NCI-H2029 treated with DMSO at 0.1 percent for 48 hours (cell line): ENCODE measurements at regions not wholly inside any gene's neighbourhood (a gene's known extent, or its start where the extent isn't known, plus 50 kb on each side); places are given as distances from the start of the nearest gene placed in this dataset.
"Not testable (repeated sequence)": the region's sequence is repeated elsewhere in the genome, so short reads cannot be mapped to it uniquely, and the experiment has no call there.

Experiments
- DNase-seq: peaks from one replicate; lab custom pipeline; 2025; lab: John Stamatoyannopoulos, UW

DNA sequence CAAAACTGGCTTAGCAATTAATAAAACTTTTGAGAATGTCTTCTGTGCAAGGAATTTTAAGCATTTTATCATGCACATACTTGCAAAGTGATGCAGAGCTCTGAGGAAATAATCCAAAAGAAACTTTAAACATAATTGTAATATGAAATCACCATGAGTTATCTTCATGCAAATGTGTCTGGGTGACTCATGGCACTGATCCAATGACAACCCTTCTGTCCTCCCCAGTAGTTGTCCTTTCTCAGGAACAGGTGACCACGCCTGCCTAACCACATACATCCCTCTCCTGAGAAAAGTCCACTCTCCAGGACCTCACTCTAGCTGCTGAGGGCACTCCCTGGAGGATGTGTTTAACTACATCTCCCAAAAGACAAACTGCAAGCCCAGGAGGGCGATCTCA is 530.6 kb upstream of the IL12A start:
- DNase-seq: no peak

DNA sequence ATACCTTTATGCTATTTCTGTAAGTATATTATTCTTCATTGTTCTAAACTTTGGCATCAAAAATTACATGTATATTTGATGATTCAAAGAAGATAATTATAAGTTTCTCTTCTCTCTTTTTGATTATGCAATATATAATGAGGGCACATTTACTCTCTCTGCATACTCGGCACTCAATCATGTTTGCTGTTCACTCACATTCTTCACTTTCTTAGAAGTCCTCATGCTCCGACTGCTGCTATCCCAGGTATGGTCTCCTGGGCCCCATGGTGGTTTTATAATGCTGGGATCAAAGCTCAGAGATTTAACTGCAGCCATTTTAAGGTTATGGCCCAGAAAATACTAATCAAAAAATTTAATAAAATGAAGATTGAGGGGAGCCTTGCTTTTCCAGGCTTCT is 529.7 kb upstream of the IL12A start:
- DNase-seq: no peak

DNA sequence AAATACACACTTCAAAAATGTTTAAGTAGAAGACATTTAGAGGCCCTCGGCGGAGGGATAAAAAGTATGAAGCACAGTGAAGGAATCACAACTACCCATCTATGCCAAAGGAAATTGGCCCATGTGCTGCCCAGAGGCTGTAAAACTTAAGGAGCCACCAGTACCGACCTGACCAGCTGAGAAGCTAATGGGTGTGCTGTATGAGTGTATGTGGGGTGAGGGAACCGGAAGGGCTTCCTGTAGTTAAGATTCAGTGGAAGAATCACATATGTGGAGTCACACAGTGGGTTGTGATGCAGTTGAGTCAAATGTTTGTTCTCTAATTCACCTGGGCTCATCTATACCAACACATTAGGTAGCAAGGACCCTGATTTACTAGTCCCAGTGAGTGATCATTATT is 516.0 kb upstream of the IL12A start:
- DNase-seq: no peak

DNA sequence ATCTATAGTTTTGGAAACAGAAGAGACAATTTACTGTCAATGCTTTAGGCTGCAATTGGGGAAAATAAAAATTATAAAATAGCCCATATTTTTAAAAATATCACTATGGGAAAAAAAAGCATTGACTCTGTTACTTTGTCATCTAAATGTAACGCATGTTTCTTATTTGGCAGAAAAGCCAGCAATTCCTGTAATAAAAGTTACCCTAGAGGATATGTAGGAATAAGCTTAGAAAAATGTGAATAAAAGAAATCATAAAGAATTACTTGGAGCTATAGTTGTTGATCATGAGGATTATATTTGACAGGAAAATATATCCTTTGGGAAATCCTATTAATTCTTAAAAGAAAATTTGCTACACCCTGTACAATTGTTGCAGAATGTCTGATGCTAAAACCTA is 515.4 kb upstream of the IL12A start:
- DNase-seq: no peak

DNA sequence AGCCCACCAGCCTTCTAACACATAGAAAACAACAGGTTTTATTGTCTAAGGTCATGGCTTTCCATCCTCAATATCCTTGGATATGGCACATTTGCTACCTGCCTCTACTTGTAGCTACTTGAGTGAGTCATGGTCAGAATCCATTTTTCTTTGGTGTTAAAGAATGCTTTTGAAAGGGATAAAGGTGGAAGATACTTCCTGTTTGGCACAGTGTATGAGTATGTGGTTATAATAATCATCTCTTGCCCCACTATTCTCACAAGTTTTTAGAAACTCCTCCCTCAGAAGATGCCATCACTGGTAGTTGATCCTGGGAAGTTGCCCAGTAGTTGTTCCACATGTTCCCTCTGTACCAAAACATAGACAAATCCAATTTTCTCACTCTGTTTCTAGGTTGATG is 508.6 kb upstream of the IL12A start:
- no peak for DNase-seq

DNA sequence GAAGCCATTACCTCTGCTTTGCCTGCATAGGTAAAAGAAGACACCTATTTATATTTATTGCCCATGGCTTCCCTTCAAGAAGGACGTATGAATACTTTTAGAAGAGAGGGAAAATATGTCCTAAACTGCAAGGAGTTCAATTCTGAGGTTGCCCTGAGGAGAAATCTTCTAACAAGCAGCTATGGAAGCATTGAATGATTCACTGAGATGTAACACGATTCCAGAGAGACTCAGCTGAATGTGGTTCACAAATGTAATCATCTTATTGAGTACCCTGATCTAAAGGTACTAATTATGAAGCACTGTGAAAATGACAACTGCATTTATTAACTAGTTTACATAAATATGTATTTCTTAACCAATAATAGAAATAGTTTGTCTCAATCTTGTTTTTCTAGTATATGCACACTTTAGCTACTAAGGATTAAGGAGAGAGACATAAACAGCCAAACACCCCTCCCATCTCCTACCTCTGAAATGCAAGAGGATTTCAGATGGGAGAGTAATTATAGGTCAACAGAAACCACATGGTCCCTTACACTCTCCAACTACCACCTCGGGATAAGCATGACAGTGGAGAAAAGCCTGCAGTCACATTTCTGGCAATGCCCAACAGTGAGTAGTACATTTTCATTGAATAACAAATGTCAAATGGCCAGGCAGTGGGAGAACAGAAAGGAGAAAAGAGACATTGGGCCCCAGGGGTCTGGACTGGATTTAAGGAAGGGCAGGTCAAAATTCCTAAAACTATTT is 506.2 kb upstream of the IL12A start:
- no peak for DNase-seq

DNA sequence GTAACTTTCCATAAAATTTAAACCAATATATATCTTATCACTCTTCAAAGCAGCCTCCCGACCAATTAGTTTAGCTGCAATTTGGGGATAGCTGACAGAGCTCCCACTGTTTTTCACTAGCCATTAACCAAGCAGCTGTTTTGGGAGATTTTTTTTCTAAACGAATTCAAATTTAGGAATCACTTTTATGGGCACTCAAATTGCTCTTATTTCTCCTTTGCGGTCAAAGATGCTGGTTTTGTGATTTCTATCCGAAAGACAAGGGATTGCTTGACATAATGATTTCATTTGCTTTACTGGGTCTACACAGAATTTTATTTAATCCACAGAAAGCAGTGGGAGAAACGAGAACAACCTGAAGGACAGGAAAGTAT is 505.7 kb upstream of the IL12A start:
- no peak for DNase-seq

DNA sequence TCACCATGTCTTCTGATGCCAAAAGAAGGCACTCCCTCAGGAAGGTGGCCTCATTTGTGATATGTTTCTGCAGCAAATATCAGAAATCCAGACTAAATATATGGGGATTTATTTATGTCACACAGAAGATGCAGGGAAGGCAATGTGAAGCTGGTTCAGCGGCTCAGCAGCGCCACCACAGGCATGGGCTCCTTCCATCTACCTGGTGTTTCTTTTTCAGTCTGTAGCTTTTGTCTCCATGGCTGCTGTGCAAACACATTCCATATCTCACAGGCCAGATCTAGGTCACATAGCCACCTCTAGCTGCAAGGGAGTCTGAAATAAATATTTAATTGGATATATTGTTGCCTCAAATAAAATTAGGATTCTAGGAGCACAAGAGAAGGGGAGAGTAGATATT is 502.1 kb upstream of the IL12A start:
- DNase-seq: no peak

DNA sequence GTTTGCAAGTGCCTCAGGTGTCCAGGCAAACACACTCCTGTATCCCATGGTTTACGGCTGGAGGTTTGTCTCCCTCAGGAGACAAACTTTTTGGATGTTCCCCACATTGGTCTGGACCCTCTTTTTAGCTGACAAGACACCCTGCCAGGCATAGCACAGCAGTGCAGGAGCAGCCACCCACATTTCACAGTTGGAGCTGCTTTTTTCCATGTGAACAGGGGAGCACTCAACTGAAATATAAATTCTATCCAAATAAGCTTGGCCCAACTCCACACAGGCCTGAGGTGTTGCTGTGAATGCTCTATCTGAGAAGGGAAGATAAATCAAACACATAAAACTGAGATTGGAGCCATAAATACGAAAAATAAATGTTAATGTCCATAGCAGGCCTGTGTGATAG is 501.3 kb upstream of the IL12A start:
- DNase-seq: no peak

DNA sequence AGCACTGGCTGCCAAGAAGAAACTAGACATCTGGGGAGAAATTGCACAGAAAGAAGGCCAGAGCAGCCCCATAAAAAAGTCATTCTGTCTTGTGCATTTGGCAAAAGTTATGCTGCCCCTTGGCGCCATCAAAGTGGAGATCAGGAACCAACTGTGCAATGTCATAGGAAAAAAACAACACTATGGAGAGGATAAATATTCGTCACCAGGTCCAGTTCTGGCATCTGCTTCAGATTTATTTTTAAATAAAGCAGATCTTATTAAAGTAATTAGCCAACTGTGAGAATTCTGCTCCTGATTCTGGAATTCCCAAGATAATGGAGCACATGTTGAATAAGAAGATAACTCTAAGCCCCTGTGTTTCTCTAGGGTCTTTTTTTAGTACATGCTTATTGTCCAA is 500.0 kb upstream of the IL12A start:
- DNase-seq: no peak

DNA sequence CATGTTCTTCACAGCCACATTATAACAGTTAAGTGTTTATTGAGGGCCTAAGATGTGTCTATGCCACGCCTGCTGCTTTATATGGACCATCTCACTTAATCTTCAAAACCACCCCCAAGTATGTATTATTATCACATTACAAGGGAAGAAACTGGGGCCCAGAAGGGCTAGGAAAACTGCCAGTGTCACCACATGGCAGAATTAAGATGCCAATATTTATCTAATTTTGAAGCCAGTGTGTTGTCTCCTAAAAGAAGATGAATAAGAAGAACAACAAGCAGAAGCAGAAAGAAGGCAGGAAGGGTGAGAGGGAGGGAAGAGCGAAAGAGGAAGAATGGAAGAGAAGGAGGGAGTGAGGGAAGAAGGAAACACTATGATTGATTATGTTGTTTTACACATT is 491.3 kb upstream of the IL12A start:
- DNase-seq: no peak

DNA sequence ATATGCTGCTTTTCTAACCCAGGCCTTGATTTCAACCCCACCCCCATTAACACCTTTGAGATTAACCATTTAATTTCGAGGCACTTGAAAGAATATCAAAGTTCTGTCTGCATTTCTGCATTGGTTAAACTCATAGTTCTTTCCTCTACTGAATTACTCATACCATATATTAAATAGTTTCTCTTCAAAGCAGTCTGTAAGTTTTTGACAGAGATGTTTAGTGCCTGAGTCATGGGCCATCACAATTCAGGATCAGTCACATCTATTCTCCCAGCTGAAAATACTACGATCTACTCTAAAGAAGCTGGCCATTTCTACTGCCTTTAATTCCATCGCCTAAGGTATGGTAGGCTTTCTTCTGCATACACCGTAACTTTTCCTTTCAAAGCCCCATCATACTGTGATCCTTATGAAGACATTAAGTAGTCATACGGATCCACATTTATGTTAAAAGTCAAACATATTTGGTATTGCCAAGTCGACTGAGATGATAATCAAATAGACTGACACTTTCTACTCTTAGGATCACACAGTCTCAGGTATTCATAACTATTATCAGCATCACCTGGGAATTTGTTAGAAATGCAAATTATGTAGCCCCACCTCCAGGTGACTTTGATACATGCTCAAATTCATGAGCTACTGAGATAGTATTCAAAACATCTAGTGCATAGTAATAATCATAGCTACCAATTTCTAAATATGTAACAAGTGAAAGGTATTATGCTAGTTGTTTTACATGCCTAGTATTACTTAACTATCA is 489.4 kb upstream of the IL12A start:
- DNase-seq: no peak

DNA sequence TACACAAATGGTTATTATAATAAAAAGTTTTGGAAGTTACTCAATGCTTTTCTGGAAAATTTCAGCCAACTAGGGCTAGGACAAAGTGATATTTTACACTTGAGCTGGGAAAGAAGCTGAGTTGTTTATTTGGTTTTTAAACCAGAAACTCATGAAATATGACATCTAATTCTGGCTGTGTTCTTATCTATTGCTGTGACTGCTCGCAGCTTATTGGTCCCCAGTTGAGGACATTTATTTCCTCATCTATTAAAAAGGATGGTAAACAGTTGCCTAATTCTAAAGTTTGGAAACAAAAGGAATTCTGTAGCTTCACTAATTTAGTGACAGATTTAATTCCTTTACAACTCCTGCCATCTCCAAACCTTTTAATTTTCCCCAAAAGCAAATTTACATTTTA is 487.6 kb upstream of the IL12A start:
- DNase-seq: no peak

DNA sequence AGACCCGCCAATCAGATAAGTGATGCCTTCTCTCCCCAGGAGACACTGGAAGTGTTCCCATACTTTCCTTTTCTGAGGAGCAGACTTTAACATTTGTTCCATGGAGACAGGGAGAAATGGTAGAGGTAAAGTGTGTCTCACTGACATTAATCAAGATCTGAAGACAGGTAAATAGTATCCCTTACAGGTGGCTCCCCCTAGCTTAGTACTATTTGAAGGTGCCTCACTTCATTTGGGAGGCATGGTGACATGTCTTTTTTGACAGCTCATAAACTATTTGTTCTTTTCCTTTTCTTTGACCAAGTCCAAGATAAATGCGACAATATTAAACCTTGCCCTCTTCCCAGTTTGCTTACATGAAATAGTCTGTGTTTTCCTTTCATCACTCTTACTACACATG is 485.6 kb upstream of the IL12A start:
- no peak for DNase-seq

DNA sequence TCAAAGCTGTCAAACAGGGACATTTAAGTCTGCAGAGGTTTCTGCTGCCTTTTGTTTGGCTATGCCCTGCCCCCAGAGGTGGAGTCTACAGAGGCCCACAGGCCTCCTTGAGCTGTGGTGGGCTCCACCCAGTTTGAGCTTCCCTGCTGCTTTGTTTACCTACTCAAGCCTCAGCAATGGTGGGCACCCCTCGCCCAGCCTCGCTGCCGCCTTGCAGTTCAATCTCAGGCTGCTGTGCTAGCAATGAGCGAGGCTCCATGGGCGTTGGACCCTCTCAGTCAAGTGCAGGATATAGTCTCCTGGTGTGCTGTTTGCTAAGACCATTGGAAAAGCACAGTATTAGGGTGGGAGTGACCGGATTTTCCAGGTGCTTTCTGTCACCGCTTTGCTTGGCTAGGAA is 477.6 kb upstream of the IL12A start:
- not testable (repeated sequence) for DNase-seq

DNA sequence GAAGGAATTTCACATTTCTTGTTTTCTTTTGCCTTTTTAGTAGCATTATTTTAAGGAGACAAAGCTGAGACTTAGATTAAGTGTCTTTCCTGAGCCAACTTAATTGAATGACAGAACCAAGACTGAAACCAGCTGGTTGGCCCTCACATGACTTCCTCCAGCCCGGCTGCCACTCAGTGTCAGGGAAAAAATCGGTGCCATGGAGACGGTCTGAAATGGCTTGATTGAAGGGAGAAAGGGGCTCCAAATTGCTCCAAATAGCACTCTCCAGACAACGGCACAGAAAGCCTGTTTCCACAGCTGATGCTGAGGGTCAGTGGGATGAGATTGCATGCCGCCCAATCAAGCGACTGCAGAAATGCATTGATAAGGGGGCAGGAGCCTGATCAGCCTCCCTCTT is 475.2 kb upstream of the IL12A start:
- DNase-seq: no peak

DNA sequence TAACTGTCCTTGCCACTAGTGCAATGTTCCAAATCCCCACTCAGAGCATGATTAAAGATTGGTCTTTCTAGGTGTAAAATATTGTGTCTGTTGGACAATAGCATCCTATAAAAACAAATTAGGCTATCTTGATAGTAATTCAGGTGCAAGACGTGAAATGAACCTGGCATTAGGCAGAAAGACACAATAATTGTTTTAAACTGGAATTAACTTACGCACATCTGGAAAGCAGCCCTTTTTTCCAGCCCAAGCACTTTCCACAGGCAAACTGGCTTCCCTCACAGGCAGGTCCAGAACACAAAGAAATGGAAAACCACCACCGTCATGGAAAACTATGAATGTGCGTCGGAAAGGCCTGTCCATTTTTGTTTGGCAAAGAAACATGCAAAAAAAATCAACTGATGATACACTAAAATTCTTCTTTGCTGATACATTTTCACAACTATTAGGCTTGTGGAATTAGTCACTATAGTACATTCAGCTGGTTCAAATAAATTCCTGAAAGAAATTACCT is 474.7 kb upstream of the IL12A start:
- DNase-seq: no peak

DNA sequence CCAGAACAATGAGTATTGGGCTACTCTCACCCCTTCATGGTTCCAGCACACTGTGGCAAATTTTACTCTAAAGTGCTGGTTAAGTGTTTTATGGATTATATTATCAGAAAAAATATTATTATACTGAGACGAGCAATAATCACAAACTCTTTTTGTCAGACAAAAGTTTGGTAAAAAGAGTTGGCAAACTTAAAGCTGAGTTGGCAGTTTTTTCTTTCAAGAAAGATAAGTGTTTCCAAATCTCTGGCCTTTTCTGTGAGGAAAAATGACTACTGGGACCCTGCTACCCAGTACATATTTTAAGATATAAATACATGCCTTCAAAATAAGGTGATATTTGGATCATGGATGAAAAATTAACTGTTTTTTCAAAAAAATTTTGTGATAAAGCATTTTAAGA is 471.5 kb upstream of the IL12A start:
- DNase-seq: no peak

DNA sequence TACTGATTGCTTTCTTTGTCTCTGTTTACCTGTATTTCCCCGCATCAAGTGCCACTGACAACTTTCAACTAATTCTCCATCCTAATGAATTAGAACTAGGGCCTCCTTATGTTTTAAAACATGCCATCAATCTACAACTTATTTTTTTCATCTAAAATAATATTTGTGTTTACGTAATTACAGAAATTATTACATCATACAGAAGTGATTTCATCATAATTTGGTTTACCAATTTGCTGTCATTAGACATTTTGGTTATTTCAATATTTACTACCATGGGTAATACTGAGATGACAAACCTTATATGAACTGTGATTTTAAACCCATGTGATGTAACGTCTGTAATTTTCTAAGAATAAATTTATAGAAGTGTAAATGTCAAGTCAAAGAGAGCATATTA is 468.0 kb upstream of the IL12A start:
- no peak for DNase-seq

DNA sequence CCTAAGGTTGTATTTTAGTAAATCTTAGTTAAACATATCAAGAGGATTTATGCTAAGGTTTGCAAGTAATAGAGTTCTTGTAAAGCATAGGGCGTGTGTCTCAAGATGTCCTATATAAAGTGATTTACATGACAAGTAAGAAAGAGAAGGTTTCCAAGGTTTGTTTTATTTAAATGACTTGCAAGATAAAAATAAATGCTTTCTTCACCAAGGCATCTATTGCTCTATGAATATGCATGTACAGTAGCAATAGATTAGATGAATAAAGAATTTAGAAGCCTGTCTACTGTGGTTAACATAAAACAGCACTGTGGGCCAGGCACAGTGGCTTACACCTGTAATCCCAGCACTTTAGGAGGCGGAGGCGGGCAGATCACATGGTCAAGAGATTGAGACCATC is 466.4 kb upstream of the IL12A start:
- no peak for DNase-seq

DNA sequence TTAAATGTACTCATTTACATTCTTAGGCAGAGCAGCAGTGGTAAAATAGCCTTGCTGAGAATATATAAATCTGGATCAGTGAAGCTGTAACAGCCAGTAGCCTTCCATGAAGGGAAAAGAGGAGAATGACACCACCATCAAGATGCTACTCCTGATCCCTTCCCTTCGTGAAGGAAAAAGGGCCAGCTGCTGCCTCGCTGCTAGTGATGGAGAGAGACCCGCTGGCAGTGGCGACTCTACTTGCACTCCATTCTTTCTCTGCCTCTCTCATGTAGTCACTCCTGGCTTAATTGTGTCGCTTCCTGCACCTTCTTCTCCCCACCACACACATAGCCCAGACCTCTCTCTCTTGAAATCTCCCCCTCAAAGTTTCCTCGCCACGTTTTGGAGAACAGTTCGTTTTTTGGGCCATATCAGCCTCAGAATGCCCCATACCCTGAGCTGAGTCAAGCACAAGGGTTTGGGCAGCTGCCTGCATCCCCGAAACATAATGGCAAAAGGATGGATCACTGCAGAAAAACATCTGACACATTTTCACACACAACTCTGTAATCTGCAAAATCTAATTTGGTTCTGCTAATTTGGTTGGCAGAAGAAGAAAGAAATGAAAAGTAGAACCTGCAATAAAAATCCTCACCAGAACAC is 460.3 kb upstream of the IL12A start:
- DNase-seq: no peak

DNA sequence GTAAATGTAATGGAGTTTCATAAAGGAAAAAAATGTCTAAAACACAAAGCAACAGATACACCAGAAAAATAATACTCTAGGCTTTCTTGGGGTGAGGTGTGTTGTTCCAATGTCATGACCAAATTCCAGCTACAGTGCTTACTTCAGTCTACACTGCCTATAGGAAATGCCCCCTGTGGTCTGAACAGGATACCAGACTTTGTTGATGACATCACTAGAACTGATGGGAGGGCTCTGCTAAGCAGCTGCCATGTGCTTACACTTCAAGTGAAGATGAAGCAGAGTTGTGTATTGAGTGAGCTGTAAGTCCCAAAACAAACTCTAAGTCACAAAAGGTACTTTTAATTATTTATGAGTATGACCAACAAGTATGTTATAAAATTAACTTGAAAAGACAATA is 456.1 kb upstream of the IL12A start:
- DNase-seq: no peak

DNA sequence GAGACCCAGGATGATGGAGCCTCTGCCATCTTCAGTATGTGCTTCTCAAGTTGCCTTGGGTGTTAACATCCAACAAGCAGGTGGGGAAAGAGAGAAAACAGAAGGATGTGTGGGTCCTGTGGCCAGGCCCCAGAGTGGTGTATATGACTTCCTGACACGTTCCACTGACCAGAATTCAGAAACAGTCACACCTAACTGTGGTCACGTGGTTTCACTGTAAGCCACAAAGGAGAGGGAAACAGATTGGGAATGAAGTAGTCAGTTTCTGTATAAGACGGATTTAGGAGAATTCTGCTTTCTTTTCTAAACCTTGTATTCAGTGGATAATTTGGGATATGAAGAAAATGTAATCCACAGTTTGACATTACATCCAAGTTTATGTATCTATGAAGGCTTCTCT is 454.1 kb upstream of the IL12A start:
- no peak for DNase-seq
